ENCODE measurements at regions not wholly inside any gene's neighbourhood (a gene's known extent, or its start where the extent isn't known, plus 50 kb on each side); places are given as distances from the start of the nearest gene placed in this dataset.

GRCh38 chr7:68266004-68266579, 1269.5 kb downstream of the TYW1 start:
- H3K4me1 ChIP-seq (ENCODE audit: control insufficient read depth, low read length): no peaks in the 10 kb centered on the region
- H3K9me2 ChIP-seq (replicated peaks; ENCODE audit: control insufficient read depth, low read length): no peaks in the 10 kb centered on the region
- no peak overlapping the region for H3K4me2 ChIP-seq (ENCODE audit: low read length)
- no peaks in the 10 kb centered on the region for H3K36me3 ChIP-seq (ENCODE audit: control insufficient read depth, low read length)
- H3K79me2 ChIP-seq (ENCODE audit: control insufficient read depth, low read length): no peaks in the 10 kb centered on the region
- no peak overlapping the region for H3K27ac ChIP-seq (ENCODE audit: low read depth, low read length)
- H3K27me3 ChIP-seq (ENCODE audit: control insufficient read depth, low read length): no peaks in the 10 kb centered on the region
- no peaks in the 10 kb centered on the region for H4K20me1 ChIP-seq (ENCODE audit: control insufficient read depth, insufficient read depth, low read depth, low read length)
- H3K9me3 ChIP-seq (ENCODE audit: control insufficient read depth, insufficient read depth, low read length): peaks cover 22% of the 10 kb centered on the region; the same call in 1 of the 2 replicates
- TF ChIP-seq, protein P1, sequence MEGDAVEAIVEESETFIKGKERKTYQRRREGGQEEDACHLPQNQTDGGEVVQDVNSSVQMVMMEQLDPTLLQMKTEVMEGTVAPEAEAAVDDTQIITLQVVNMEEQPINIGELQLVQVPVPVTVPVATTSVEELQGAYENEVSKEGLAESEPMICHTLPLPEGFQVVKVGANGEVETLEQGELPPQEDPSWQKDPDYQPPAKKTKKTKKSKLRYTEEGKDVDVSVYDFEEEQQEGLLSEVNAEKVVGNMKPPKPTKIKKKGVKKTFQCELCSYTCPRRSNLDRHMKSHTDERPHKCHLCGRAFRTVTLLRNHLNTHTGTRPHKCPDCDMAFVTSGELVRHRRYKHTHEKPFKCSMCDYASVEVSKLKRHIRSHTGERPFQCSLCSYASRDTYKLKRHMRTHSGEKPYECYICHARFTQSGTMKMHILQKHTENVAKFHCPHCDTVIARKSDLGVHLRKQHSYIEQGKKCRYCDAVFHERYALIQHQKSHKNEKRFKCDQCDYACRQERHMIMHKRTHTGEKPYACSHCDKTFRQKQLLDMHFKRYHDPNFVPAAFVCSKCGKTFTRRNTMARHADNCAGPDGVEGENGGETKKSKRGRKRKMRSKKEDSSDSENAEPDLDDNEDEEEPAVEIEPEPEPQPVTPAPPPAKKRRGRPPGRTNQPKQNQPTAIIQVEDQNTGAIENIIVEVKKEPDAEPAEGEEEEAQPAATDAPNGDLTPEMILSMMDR (IDR thresholded peaks at IDR 0.05; ENCODE audit: low read depth, low read length, poor library complexity, severe bottlenecking): no peak
- no peak for TF ChIP-seq EZH2phosphoT487 (IDR thresholded peaks at IDR 0.05; ENCODE audit: borderline replicate concordance, low read length)
- no peak overlapping the region for H3K4me3 ChIP-seq (ENCODE audit: low read length)
- H3F3A ChIP-seq (ENCODE audit: control insufficient read depth, insufficient read depth): no peaks in the 10 kb centered on the region

DNA sequence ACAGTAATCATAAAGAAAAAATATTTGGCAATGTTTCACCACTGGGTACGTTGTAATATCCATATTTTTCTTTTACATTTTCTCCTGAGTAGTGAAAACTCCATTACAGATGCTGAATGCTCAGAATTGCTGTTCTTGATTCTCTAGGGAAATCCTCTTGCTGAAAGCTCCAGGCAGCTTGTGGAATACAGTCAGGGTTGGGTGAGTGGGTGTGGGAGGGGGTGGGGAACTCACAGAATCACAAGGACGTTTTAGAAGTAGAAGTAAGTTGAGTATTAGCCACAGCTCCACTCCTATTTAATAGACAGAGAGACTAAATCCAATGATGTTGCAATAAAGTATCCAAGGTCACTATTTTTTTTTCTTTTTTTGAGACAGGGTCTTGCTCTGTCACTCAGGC, 1270.9 kb downstream of the TYW1 start:
- H3F3A ChIP-seq (ENCODE audit: control insufficient read depth, insufficient read depth): no peaks in the 10 kb centered on the region
- H3K27ac ChIP-seq (ENCODE audit: low read depth, low read length): no peak overlapping the region
- TF ChIP-seq, protein P1 (IDR thresholded peaks at IDR 0.05; ENCODE audit: low read depth, low read length, poor library complexity, severe bottlenecking): no peak
- no peak for TF ChIP-seq EZH2phosphoT487 (IDR thresholded peaks at IDR 0.05; ENCODE audit: borderline replicate concordance, low read length)
- H3K4me2 ChIP-seq (ENCODE audit: low read length): no peak overlapping the region
- no peaks in the 10 kb centered on the region for H3K79me2 ChIP-seq (ENCODE audit: control insufficient read depth, low read length)
- no peaks in the 10 kb centered on the region for H3K9me2 ChIP-seq (replicated peaks; ENCODE audit: control insufficient read depth, low read length)
- no peaks in the 10 kb centered on the region for H4K20me1 ChIP-seq (ENCODE audit: control insufficient read depth, insufficient read depth, low read depth, low read length)
- no peaks in the 10 kb centered on the region for H3K27me3 ChIP-seq (ENCODE audit: control insufficient read depth, low read length)
- peaks cover 23% of the 10 kb centered on the region; the same call in 1 of the 2 replicates for H3K9me3 ChIP-seq (ENCODE audit: control insufficient read depth, insufficient read depth, low read length)
- no peaks in the 10 kb centered on the region for H3K36me3 ChIP-seq (ENCODE audit: control insufficient read depth, low read length)
- H3K4me3 ChIP-seq (ENCODE audit: low read length): no peak overlapping the region
- no peaks in the 10 kb centered on the region for H3K4me1 ChIP-seq (ENCODE audit: control insufficient read depth, low read length)

DNA sequence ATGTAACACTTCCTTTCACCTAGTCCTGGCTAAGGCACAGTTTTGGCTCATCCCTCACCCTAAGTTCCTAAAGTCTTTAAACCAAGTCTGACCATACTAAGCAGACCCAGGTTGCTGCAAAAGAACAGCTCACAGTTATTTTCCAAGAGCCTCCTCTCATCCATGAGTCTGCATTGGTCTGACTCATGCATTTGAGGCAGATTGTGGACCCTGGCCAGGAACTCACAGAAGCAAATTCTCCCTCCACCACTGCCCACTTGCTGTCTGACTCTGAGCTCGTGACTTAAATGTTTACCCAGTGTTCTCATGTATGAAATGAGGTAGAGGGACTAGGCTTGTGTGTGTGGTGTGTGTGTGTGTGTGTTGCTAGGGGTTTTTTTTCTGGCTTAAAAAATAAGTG, 1272.8 kb downstream of the TYW1 start:
- H3K27ac ChIP-seq (ENCODE audit: low read depth, low read length): no peak overlapping the region
- no peak overlapping the region for H3K4me3 ChIP-seq (ENCODE audit: low read length)
- peaks cover 27% of the 10 kb centered on the region; the same call in 1 of the 2 replicates for H3K9me3 ChIP-seq (ENCODE audit: control insufficient read depth, insufficient read depth, low read length)
- H3F3A ChIP-seq (ENCODE audit: control insufficient read depth, insufficient read depth): no peaks in the 10 kb centered on the region
- H3K79me2 ChIP-seq (ENCODE audit: control insufficient read depth, low read length): no peaks in the 10 kb centered on the region
- no peaks in the 10 kb centered on the region for H3K4me1 ChIP-seq (ENCODE audit: control insufficient read depth, low read length)
- H3K9me2 ChIP-seq (replicated peaks; ENCODE audit: control insufficient read depth, low read length): no peaks in the 10 kb centered on the region
- no peaks in the 10 kb centered on the region for H4K20me1 ChIP-seq (ENCODE audit: control insufficient read depth, insufficient read depth, low read depth, low read length)
- no peak for TF ChIP-seq EZH2phosphoT487 (IDR thresholded peaks at IDR 0.05; ENCODE audit: borderline replicate concordance, low read length)
- TF ChIP-seq, protein P1 (IDR thresholded peaks at IDR 0.05; ENCODE audit: low read depth, low read length, poor library complexity, severe bottlenecking): no peak
- no peaks in the 10 kb centered on the region for H3K27me3 ChIP-seq (ENCODE audit: control insufficient read depth, low read length)
- no peak overlapping the region for H3K4me2 ChIP-seq (ENCODE audit: low read length)
- H3K36me3 ChIP-seq (ENCODE audit: control insufficient read depth, low read length): no peaks in the 10 kb centered on the region

All from DOHH2 (cell line).